ENCODE measurements at regions not wholly inside any gene's neighbourhood (a gene's known extent, or its start where the extent isn't known, plus 50 kb on each side); places are given as distances from the start of the nearest gene placed in this dataset.

- Histone ChIP-seq H3K36me3 (ENCODE audit: control insufficient read depth, insufficient read depth, low read length) (no peaks in the 10 kb centered on the region), H3K27me3 (ENCODE audit: control insufficient read depth, insufficient read depth, low read length) (no peaks in the 10 kb centered on the region), H3K4me1 (ENCODE audit: control insufficient read depth, insufficient read depth, low read length) (no peaks in the 10 kb centered on the region), H3K4me3 (ENCODE audit: low read length) (no peak overlapping the region), H3K27ac (ENCODE audit: low read length) (no peak overlapping the region), H3K9me3 (ENCODE audit: control insufficient read depth, insufficient read depth, low read length) (no peaks in the 10 kb centered on the region)
- no peak for DNase-seq (ENCODE audit: low read depth, low spot score)
- WGBS (ENCODE audit: insufficient coverage, insufficient read length), result no CpG with 5 or more reads among the region's 2 CpGs
Measured at GRCh38 chr17:71127416-71127815, 958.1 kb downstream of the KCNJ2 start.

- no peak overlapping the region for H3K4me3 ChIP-seq (ENCODE audit: low read length)
- no peaks in the 10 kb centered on the region for H3K9me3 ChIP-seq (ENCODE audit: control insufficient read depth, insufficient read depth, low read length)
- H3K4me1 ChIP-seq (ENCODE audit: control insufficient read depth, insufficient read depth, low read length), result no peaks in the 10 kb centered on the region
- no peak for DNase-seq (ENCODE audit: low read depth, low spot score)
- WGBS (ENCODE audit: insufficient coverage, insufficient read length), result no CpG with 5 or more reads among the region's 3 CpGs
- no peaks in the 10 kb centered on the region for H3K27me3 ChIP-seq (ENCODE audit: control insufficient read depth, insufficient read depth, low read length)
- H3K36me3 ChIP-seq (ENCODE audit: control insufficient read depth, insufficient read depth, low read length), result no peaks in the 10 kb centered on the region
- H3K27ac ChIP-seq (ENCODE audit: low read length), result no peak overlapping the region
Measured at GRCh38 chr17:71142333-71142732, 973.0 kb downstream of the KCNJ2 start.

GRCh38 chr17:71145486-71145885, 975.3 kb upstream of the SOX9 start:
- Histone ChIP-seq H3K9me3 (ENCODE audit: control insufficient read depth, insufficient read depth, low read length) (no peaks in the 10 kb centered on the region), H3K4me3 (ENCODE audit: low read length) (no peak overlapping the region), H3K4me1 (ENCODE audit: control insufficient read depth, insufficient read depth, low read length) (no peaks in the 10 kb centered on the region), H3K27ac (ENCODE audit: low read length) (no peak overlapping the region), H3K27me3 (ENCODE audit: control insufficient read depth, insufficient read depth, low read length) (no peaks in the 10 kb centered on the region), H3K36me3 (ENCODE audit: control insufficient read depth, insufficient read depth, low read length) (no peaks in the 10 kb centered on the region)
- WGBS (ENCODE audit: insufficient coverage, insufficient read length), result no CpG with 5 or more reads among the region's 3 CpGs
- no peak for DNase-seq (ENCODE audit: low read depth, low spot score)

GRCh38 chr17:71147906-71148305, 972.9 kb upstream of the SOX9 start:
- DNase-seq (ENCODE audit: low read depth, low spot score), result no peak
- no peaks in the 10 kb centered on the region for H3K27me3 ChIP-seq (ENCODE audit: control insufficient read depth, insufficient read depth, low read length)
- no peak overlapping the region for H3K4me3 ChIP-seq (ENCODE audit: low read length)
- WGBS (ENCODE audit: insufficient coverage, insufficient read length), result no CpG with 5 or more reads among the region's 10 CpGs
- H3K4me1 ChIP-seq (ENCODE audit: control insufficient read depth, insufficient read depth, low read length), result no peaks in the 10 kb centered on the region
- H3K27ac ChIP-seq (ENCODE audit: low read length), result no peak overlapping the region
- H3K36me3 ChIP-seq (ENCODE audit: control insufficient read depth, insufficient read depth, low read length), result no peaks in the 10 kb centered on the region
- H3K9me3 ChIP-seq (ENCODE audit: control insufficient read depth, insufficient read depth, low read length), result no peaks in the 10 kb centered on the region

- H3K27ac ChIP-seq (ENCODE audit: low read length), result no peak overlapping the region
- H3K4me3 ChIP-seq (ENCODE audit: low read length), result no peak overlapping the region
- no peak for DNase-seq (ENCODE audit: low read depth, low spot score)
- no peaks in the 10 kb centered on the region for H3K36me3 ChIP-seq (ENCODE audit: control insufficient read depth, insufficient read depth, low read length)
- no peaks in the 10 kb centered on the region for H3K4me1 ChIP-seq (ENCODE audit: control insufficient read depth, insufficient read depth, low read length)
- H3K9me3 ChIP-seq (ENCODE audit: control insufficient read depth, insufficient read depth, low read length), result no peaks in the 10 kb centered on the region
- H3K27me3 ChIP-seq (ENCODE audit: control insufficient read depth, insufficient read depth, low read length), result no peaks in the 10 kb centered on the region
- WGBS (ENCODE audit: insufficient coverage, insufficient read length), result no CpG with 5 or more reads among the region's 3 CpGs
Measured at GRCh38 chr17:71149607-71150006, 971.2 kb upstream of the SOX9 start.

- H3K27me3 ChIP-seq (ENCODE audit: control insufficient read depth, insufficient read depth, low read length), result no peaks in the 10 kb centered on the region
- no CpG with 5 or more reads among the region's 2 CpGs for WGBS (ENCODE audit: insufficient coverage, insufficient read length)
- DNase-seq (ENCODE audit: low read depth, low spot score), result no peak
- H3K9me3 ChIP-seq (ENCODE audit: control insufficient read depth, insufficient read depth, low read length), result no peaks in the 10 kb centered on the region
- H3K4me3 ChIP-seq (ENCODE audit: low read length), result no peak overlapping the region
- no peak overlapping the region for H3K27ac ChIP-seq (ENCODE audit: low read length)
- no peaks in the 10 kb centered on the region for H3K4me1 ChIP-seq (ENCODE audit: control insufficient read depth, insufficient read depth, low read length)
- H3K36me3 ChIP-seq (ENCODE audit: control insufficient read depth, insufficient read depth, low read length), result no peaks in the 10 kb centered on the region
Measured at GRCh38 chr17:71157297-71157696, 963.5 kb upstream of the SOX9 start.

- no peaks in the 10 kb centered on the region for H3K36me3 ChIP-seq (ENCODE audit: control insufficient read depth, insufficient read depth, low read length)
- WGBS (ENCODE audit: insufficient coverage, insufficient read length), result no CpG with 5 or more reads among the region's 4 CpGs
- H3K9me3 ChIP-seq (ENCODE audit: control insufficient read depth, insufficient read depth, low read length), result no peaks in the 10 kb centered on the region
- H3K4me1 ChIP-seq (ENCODE audit: control insufficient read depth, insufficient read depth, low read length), result no peaks in the 10 kb centered on the region
- DNase-seq (ENCODE audit: low read depth, low spot score), result no peak
- no peak overlapping the region for H3K4me3 ChIP-seq (ENCODE audit: low read length)
- H3K27ac ChIP-seq (ENCODE audit: low read length), result no peak overlapping the region
- no peaks in the 10 kb centered on the region for H3K27me3 ChIP-seq (ENCODE audit: control insufficient read depth, insufficient read depth, low read length)
Measured at GRCh38 chr17:71158437-71158836, 962.4 kb upstream of the SOX9 start.

GRCh38 chr17:71163121-71163812, 957.6 kb upstream of the SOX9 start:
- H3K4me1 ChIP-seq (ENCODE audit: control insufficient read depth, insufficient read depth, low read length), result no peaks in the 10 kb centered on the region
- no peak overlapping the region for H3K27ac ChIP-seq (ENCODE audit: low read length)
- WGBS (ENCODE audit: insufficient coverage, insufficient read length), result no CpG with 5 or more reads among the region's 6 CpGs
- H3K4me3 ChIP-seq (ENCODE audit: low read length), result no peak overlapping the region
- DNase-seq (ENCODE audit: low read depth, low spot score), result no peak
- no peaks in the 10 kb centered on the region for H3K27me3 ChIP-seq (ENCODE audit: control insufficient read depth, insufficient read depth, low read length)
- H3K9me3 ChIP-seq (ENCODE audit: control insufficient read depth, insufficient read depth, low read length), result no peaks in the 10 kb centered on the region
- no peaks in the 10 kb centered on the region for H3K36me3 ChIP-seq (ENCODE audit: control insufficient read depth, insufficient read depth, low read length)

GRCh38 chr17:71163813-71164122, 957.1 kb upstream of the SOX9 start:
- no peak overlapping the region for H3K4me3 ChIP-seq (ENCODE audit: low read length)
- no peaks in the 10 kb centered on the region for H3K36me3 ChIP-seq (ENCODE audit: control insufficient read depth, insufficient read depth, low read length)
- H3K27ac ChIP-seq (ENCODE audit: low read length), result no peak overlapping the region
- no peaks in the 10 kb centered on the region for H3K9me3 ChIP-seq (ENCODE audit: control insufficient read depth, insufficient read depth, low read length)
- no peak for DNase-seq (ENCODE audit: low read depth, low spot score)
- no peaks in the 10 kb centered on the region for H3K4me1 ChIP-seq (ENCODE audit: control insufficient read depth, insufficient read depth, low read length)
- no peaks in the 10 kb centered on the region for H3K27me3 ChIP-seq (ENCODE audit: control insufficient read depth, insufficient read depth, low read length)
- WGBS (ENCODE audit: insufficient coverage, insufficient read length), result no CpG with 5 or more reads among the region's 8 CpGs

GRCh38 chr17:71164561-71164960, 956.3 kb upstream of the SOX9 start:
- Histone ChIP-seq H3K4me1 (ENCODE audit: control insufficient read depth, insufficient read depth, low read length) (no peaks in the 10 kb centered on the region), H3K36me3 (ENCODE audit: control insufficient read depth, insufficient read depth, low read length) (no peaks in the 10 kb centered on the region), H3K9me3 (ENCODE audit: control insufficient read depth, insufficient read depth, low read length) (no peaks in the 10 kb centered on the region), H3K27me3 (ENCODE audit: control insufficient read depth, insufficient read depth, low read length) (no peaks in the 10 kb centered on the region), H3K27ac (ENCODE audit: low read length) (no peak overlapping the region), H3K4me3 (ENCODE audit: low read length) (no peak overlapping the region)
- no peak for DNase-seq (ENCODE audit: low read depth, low spot score)
- no CpG with 5 or more reads among the region's 3 CpGs for WGBS (ENCODE audit: insufficient coverage, insufficient read length)

- no CpG with 5 or more reads among the region's 2 CpGs for WGBS (ENCODE audit: insufficient coverage, insufficient read length)
- H3K36me3 ChIP-seq (ENCODE audit: control insufficient read depth, insufficient read depth, low read length), result no peaks in the 10 kb centered on the region
- no peak overlapping the region for H3K4me3 ChIP-seq (ENCODE audit: low read length)
- H3K4me1 ChIP-seq (ENCODE audit: control insufficient read depth, insufficient read depth, low read length), result no peaks in the 10 kb centered on the region
- DNase-seq (ENCODE audit: low read depth, low spot score), result no peak
- H3K27me3 ChIP-seq (ENCODE audit: control insufficient read depth, insufficient read depth, low read length), result no peaks in the 10 kb centered on the region
- no peak overlapping the region for H3K27ac ChIP-seq (ENCODE audit: low read length)
- H3K9me3 ChIP-seq (ENCODE audit: control insufficient read depth, insufficient read depth, low read length), result no peaks in the 10 kb centered on the region
Measured at GRCh38 chr17:71166311-71166710, 954.5 kb upstream of the SOX9 start.

Data from iPS DF 6.9 (cell line).